ENCODE measurements at regions not wholly inside any gene's neighbourhood (a gene's known extent, or its start where the extent isn't known, plus 50 kb on each side); places are given as distances from the start of the nearest gene placed in this dataset.

DNA sequence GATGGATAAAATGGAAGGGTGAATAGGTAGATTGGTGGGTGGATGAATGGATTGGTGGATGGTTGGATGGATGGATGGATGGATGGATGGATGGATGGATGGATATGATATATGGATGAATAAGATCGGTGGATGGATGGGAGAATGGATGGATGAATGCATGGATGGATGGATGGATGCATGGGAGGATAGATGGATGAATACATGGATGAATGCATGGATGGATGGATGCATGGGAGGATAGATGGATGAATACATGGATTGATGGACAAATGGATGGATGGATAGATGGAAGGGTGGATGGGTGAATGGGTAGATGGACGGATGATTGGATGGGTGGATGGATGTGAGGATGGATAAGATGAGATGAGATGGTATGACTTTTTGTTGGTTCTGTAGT, 95.7 kb upstream of the DUSP22 start:
- Histone ChIP-seq H3K4me3 (ENCODE audit: low read length) (no peak overlapping the region), H3K79me2 (ENCODE audit: low read length) (no peaks in the 10 kb centered on the region), H3K27ac (ENCODE audit: low read length) (no peak overlapping the region), H3K27me3 (ENCODE audit: low read length) (no peaks in the 10 kb centered on the region), H3K36me3 (ENCODE audit: low read depth, low read length) (no peaks in the 10 kb centered on the region), H2AFZ (ENCODE audit: low read length) (no peak overlapping the region), H3K4me1 (ENCODE audit: insufficient read depth, low read length) (no peaks in the 10 kb centered on the region), H3K9me2 (replicated peaks; ENCODE audit: low read length) (no peaks in the 10 kb centered on the region), H3K9me3 (ENCODE audit: low read length) (no peaks in the 10 kb centered on the region), H3K4me2 (ENCODE audit: low read length) (no peak overlapping the region), H4K20me1 (ENCODE audit: low read length) (no peaks in the 10 kb centered on the region), H3F3A (ENCODE audit: low read length, unreplicated experiment) (no peaks in the 10 kb centered on the region), H3K9ac (ENCODE audit: low read length) (no peak overlapping the region)
- no peak for TF ChIP-seq EZH2 (IDR thresholded peaks at IDR 0.05; ENCODE audit: low read length, unreplicated experiment)
- TF ChIP-seq EZH2phosphoT487 (IDR thresholded peaks at IDR 0.05; ENCODE audit: borderline replicate concordance, low read length): no peak
- TF ChIP-seq, protein P1, sequence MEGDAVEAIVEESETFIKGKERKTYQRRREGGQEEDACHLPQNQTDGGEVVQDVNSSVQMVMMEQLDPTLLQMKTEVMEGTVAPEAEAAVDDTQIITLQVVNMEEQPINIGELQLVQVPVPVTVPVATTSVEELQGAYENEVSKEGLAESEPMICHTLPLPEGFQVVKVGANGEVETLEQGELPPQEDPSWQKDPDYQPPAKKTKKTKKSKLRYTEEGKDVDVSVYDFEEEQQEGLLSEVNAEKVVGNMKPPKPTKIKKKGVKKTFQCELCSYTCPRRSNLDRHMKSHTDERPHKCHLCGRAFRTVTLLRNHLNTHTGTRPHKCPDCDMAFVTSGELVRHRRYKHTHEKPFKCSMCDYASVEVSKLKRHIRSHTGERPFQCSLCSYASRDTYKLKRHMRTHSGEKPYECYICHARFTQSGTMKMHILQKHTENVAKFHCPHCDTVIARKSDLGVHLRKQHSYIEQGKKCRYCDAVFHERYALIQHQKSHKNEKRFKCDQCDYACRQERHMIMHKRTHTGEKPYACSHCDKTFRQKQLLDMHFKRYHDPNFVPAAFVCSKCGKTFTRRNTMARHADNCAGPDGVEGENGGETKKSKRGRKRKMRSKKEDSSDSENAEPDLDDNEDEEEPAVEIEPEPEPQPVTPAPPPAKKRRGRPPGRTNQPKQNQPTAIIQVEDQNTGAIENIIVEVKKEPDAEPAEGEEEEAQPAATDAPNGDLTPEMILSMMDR (conservative IDR thresholded peaks at IDR 0.05; ENCODE audit: low read depth, low read length): no peak
- intact Hi-C loops (cut with micrococcal nuclease): no loop called here
- BruUV-seq (replicated peaks): no TSS peak
- CTCF ChIA-PET: no interaction called here
- ATAC-seq: no peak
- POLR2A ChIA-PET (ENCODE audit: unreplicated experiment): no interaction called here
- no peak for DNase-seq

GRCh38 chr6:203661-204060, 88.6 kb upstream of the DUSP22 start:
- intact Hi-C loops (cut with micrococcal nuclease): no loop called here
- H3K9me2 ChIP-seq (replicated peaks; ENCODE audit: low read length): no peaks in the 10 kb centered on the region
- no TSS peak for BruUV-seq (replicated peaks)
- POLR2A ChIA-PET (ENCODE audit: unreplicated experiment): no interaction called here
- DNase-seq (no peak), ATAC-seq (no peak)
- H3F3A ChIP-seq (ENCODE audit: low read length, unreplicated experiment): no peaks in the 10 kb centered on the region
- no peaks in the 10 kb centered on the region for H3K79me2 ChIP-seq (ENCODE audit: low read length)
- no peaks in the 10 kb centered on the region for H4K20me1 ChIP-seq (ENCODE audit: low read length)
- H3K9me3 ChIP-seq (ENCODE audit: low read length): no peaks in the 10 kb centered on the region
- no peaks in the 10 kb centered on the region for H3K36me3 ChIP-seq (ENCODE audit: low read depth, low read length)
- no peak overlapping the region for H3K9ac ChIP-seq (ENCODE audit: low read length)
- H2AFZ ChIP-seq (ENCODE audit: low read length): no peak overlapping the region
- CTCF ChIA-PET: no interaction called here
- no peaks in the 10 kb centered on the region for H3K4me1 ChIP-seq (ENCODE audit: insufficient read depth, low read length)
- H3K4me2 ChIP-seq (ENCODE audit: low read length): no peak overlapping the region
- TF ChIP-seq, protein P1 (conservative IDR thresholded peaks at IDR 0.05; ENCODE audit: low read depth, low read length): no peak
- no peak for TF ChIP-seq EZH2 (IDR thresholded peaks at IDR 0.05; ENCODE audit: low read length, unreplicated experiment)
- TF ChIP-seq EZH2phosphoT487 (IDR thresholded peaks at IDR 0.05; ENCODE audit: borderline replicate concordance, low read length): no peak
- no peak overlapping the region for H3K4me3 ChIP-seq (ENCODE audit: low read length)
- H3K27me3 ChIP-seq (ENCODE audit: low read length): no peaks in the 10 kb centered on the region; the same call in 1 of the 2 replicates
- H3K27ac ChIP-seq (ENCODE audit: low read length): no peak overlapping the region

GRCh38 chr6:206264-206663, 86.0 kb upstream of the DUSP22 start:
- Histone ChIP-seq H3K4me2 (ENCODE audit: low read length) (no peak overlapping the region), H3K79me2 (ENCODE audit: low read length) (no peaks in the 10 kb centered on the region), H3K9me2 (replicated peaks; ENCODE audit: low read length) (no peaks in the 10 kb centered on the region), H3K9me3 (ENCODE audit: low read length) (no peaks in the 10 kb centered on the region), H3K36me3 (ENCODE audit: low read depth, low read length) (no peaks in the 10 kb centered on the region), H3K9ac (ENCODE audit: low read length) (no peak overlapping the region), H3K27ac (ENCODE audit: low read length) (no peak overlapping the region), H3K27me3 (ENCODE audit: low read length) (peaks cover 7% of the 10 kb centered on the region), H4K20me1 (ENCODE audit: low read length) (no peaks in the 10 kb centered on the region), H3F3A (ENCODE audit: low read length, unreplicated experiment) (no peaks in the 10 kb centered on the region), H2AFZ (ENCODE audit: low read length) (no peak overlapping the region), H3K4me1 (ENCODE audit: insufficient read depth, low read length) (no peaks in the 10 kb centered on the region), H3K4me3 (ENCODE audit: low read length) (no peak overlapping the region)
- BruUV-seq (replicated peaks): no TSS peak
- POLR2A ChIA-PET (ENCODE audit: unreplicated experiment): no interaction called here
- ATAC-seq (no peak), DNase-seq (no peak)
- CTCF ChIA-PET: no interaction called here
- intact Hi-C loops (cut with micrococcal nuclease): no loop called here
- TF ChIP-seq EZH2 (IDR thresholded peaks at IDR 0.05; ENCODE audit: low read length, unreplicated experiment): no peak
- TF ChIP-seq, protein P1 (conservative IDR thresholded peaks at IDR 0.05; ENCODE audit: low read depth, low read length): no peak
- TF ChIP-seq EZH2phosphoT487 (IDR thresholded peaks at IDR 0.05; ENCODE audit: borderline replicate concordance, low read length): no peak
